ENCODE measurements at regions not wholly inside any gene's neighbourhood (a gene's known extent, or its start where the extent isn't known, plus 50 kb on each side); places are given as distances from the start of the nearest gene placed in this dataset.

- Mint-ChIP-seq H3K36me3 (no peaks in the 10 kb centered on the region), H3K4me1 (ENCODE audit: low read depth) (peaks cover 5% of the 10 kb centered on the region), H3K27ac (no peak overlapping the region), H3K27me3 (no peaks in the 10 kb centered on the region), H3K9me3 (ENCODE audit: low read depth) (no peaks in the 10 kb centered on the region), H3K4me3 (no peak overlapping the region)
Observed at GRCh38 chr10:110399965-110400933, 95.5 kb upstream of the SMNDC1 start.

- Mint-ChIP-seq H3K27me3 (no peaks in the 10 kb centered on the region), H3K4me1 (ENCODE audit: low read depth) (no peaks in the 10 kb centered on the region), H3K9me3 (ENCODE audit: low read depth) (no peaks in the 10 kb centered on the region), H3K36me3 (no peaks in the 10 kb centered on the region), H3K27ac (no peak overlapping the region), H3K4me3 (no peak overlapping the region)
Observed at GRCh38 chr10:110401401-110402076, 96.2 kb upstream of the DUSP5 start.

DNA sequence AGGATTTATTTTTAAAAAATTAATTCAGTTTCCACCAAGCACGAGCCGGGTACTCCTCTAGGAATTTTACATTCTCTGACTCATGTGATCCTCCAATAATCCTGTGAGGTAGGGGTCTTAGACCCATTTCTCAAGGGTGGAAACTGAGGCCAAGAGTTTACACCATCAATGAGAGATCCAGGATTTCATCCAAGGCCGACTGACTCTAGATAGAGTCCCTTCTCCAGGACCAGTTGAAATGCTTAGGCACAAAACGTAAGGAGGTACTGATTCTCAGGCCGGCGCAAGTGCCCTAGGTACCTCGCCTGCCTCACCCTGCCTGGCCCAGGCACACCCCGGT lies 95.7 kb upstream of the DUSP5 start:
- no peaks in the 10 kb centered on the region for H3K27me3 Mint-ChIP-seq
- H3K36me3 Mint-ChIP-seq: no peaks in the 10 kb centered on the region
- H3K4me3 Mint-ChIP-seq: no peak overlapping the region
- no peak overlapping the region for H3K27ac Mint-ChIP-seq
- no peaks in the 10 kb centered on the region for H3K9me3 Mint-ChIP-seq (ENCODE audit: low read depth)
- H3K4me1 Mint-ChIP-seq (ENCODE audit: low read depth): no peaks in the 10 kb centered on the region

GRCh38 chr10:110403593-110403992 lies 94.1 kb upstream of the DUSP5 start:
- Mint-ChIP-seq H3K27me3 (no peaks in the 10 kb centered on the region), H3K36me3 (no peaks in the 10 kb centered on the region), H3K4me1 (ENCODE audit: low read depth) (no peaks in the 10 kb centered on the region), H3K4me3 (no peak overlapping the region), H3K27ac (no peak overlapping the region), H3K9me3 (ENCODE audit: low read depth) (no peaks in the 10 kb centered on the region)

GRCh38 chr10:110404413-110404812 lies 93.3 kb upstream of the DUSP5 start:
- H3K4me3 Mint-ChIP-seq: no peak overlapping the region
- no peaks in the 10 kb centered on the region for H3K27me3 Mint-ChIP-seq
- H3K9me3 Mint-ChIP-seq (ENCODE audit: low read depth): no peaks in the 10 kb centered on the region
- H3K27ac Mint-ChIP-seq: no peak overlapping the region
- H3K36me3 Mint-ChIP-seq: no peaks in the 10 kb centered on the region
- H3K4me1 Mint-ChIP-seq (ENCODE audit: low read depth): no peaks in the 10 kb centered on the region

GRCh38 chr10:110404825-110405224 lies 92.9 kb upstream of the DUSP5 start:
- no peaks in the 10 kb centered on the region for H3K9me3 Mint-ChIP-seq (ENCODE audit: low read depth)
- no peak overlapping the region for H3K27ac Mint-ChIP-seq
- no peaks in the 10 kb centered on the region for H3K4me1 Mint-ChIP-seq (ENCODE audit: low read depth)
- H3K4me3 Mint-ChIP-seq: no peak overlapping the region
- no peaks in the 10 kb centered on the region for H3K36me3 Mint-ChIP-seq
- H3K27me3 Mint-ChIP-seq: no peaks in the 10 kb centered on the region

DNA sequence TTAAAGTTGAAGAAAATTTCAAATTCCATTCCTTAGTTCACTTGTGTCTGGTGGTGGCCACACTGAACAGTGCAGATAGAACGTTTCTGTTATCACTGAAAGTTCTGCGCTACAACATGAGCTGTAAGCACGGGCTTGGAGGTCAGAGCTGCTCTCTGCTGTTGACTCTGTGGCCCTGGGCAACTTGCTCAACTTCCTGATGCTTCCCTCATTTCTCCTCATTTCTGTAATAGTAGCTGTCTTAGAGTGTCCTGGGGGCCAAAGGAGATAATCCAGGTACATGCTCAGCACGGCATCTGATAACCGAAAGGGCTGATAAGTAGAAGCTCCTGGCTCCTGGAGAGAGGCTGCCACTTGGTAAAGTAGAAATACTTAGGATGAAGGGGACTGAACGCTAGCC lies 92.3 kb upstream of the DUSP5 start:
- Mint-ChIP-seq H3K27ac (no peak overlapping the region), H3K36me3 (no peaks in the 10 kb centered on the region), H3K9me3 (ENCODE audit: low read depth) (no peaks in the 10 kb centered on the region), H3K4me3 (no peak overlapping the region), H3K27me3 (no peaks in the 10 kb centered on the region), H3K4me1 (ENCODE audit: low read depth) (no peaks in the 10 kb centered on the region)

- peaks cover 3% of the 10 kb centered on the region for H3K4me1 Mint-ChIP-seq (ENCODE audit: low read depth)
- H3K27me3 Mint-ChIP-seq: no peaks in the 10 kb centered on the region
- H3K4me3 Mint-ChIP-seq: no peak overlapping the region
- H3K36me3 Mint-ChIP-seq: no peaks in the 10 kb centered on the region
- H3K27ac Mint-ChIP-seq: no peak overlapping the region
- H3K9me3 Mint-ChIP-seq (ENCODE audit: low read depth): no peaks in the 10 kb centered on the region
Observed at GRCh38 chr10:110407301-110408170, 90.2 kb upstream of the DUSP5 start.

DNA sequence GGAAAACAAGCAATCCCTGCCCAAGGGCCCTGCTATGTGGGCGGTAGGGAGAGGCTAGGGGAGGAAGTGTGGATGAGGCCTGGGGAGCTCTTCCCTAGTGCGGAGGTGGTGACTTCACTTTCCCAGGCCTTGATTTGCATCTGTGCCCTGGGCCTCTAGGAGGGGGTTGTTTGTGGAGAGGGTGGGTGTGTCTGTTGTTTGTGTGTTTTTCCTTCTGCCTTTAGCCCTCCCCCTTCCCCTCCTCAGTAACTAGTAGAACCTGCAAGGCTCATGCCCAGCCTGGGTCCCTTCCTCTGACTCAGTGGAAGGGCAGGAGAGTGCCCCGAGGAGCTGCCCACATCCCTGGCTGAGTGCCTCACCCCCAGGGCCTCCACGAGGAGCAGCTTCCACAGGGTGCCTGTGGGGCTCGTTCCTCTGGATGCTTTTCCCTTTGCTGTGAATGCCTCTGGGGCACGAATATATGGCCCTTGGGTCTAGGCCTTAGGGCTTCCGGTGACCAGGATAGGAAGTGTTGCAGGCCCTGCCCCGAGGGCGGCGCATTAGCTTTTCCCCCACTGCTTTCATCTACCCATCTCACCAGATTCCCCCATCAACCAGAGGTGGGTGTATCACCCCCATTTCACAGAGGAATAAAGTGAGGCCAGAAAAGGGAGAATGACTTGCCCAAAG lies 89.4 kb upstream of the DUSP5 start:
- Mint-ChIP-seq H3K9me3 (ENCODE audit: low read depth) (no peaks in the 10 kb centered on the region), H3K4me3 (no peak overlapping the region), H3K36me3 (no peaks in the 10 kb centered on the region), H3K27ac (no peak overlapping the region), H3K27me3 (no peaks in the 10 kb centered on the region), H3K4me1 (ENCODE audit: low read depth) (peaks cover 9% of the 10 kb centered on the region)

- Mint-ChIP-seq H3K4me1 (ENCODE audit: low read depth) (peaks cover 15% of the 10 kb centered on the region), H3K27ac (no peak overlapping the region), H3K9me3 (ENCODE audit: low read depth) (no peaks in the 10 kb centered on the region), H3K27me3 (no peaks in the 10 kb centered on the region), H3K36me3 (no peaks in the 10 kb centered on the region), H3K4me3 (no peak overlapping the region)
Observed at GRCh38 chr10:110408943-110409342, 88.8 kb upstream of the DUSP5 start.

DNA sequence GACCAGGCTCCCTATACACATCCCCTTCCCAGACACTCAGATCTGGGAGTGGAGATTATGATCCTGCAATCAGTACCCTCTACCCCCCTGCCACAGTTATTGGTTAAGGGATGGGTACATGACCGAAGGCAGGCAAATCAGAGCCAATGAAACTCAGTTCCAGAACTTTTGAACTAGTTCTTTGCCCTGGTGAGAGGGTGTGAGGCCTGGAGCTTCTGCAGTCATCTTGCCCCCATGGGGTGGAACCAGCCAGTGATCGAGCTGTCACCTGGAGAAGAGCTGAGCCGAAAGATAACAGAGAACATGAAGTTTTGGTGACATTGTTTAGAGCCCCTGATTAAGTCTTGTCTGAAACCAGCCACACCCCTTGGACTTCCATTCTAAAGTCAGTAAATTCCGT lies 88.2 kb upstream of the DUSP5 start:
- Mint-ChIP-seq H3K27me3 (no peaks in the 10 kb centered on the region), H3K4me1 (ENCODE audit: low read depth) (peaks cover 21% of the 10 kb centered on the region), H3K36me3 (no peaks in the 10 kb centered on the region), H3K9me3 (ENCODE audit: low read depth) (no peaks in the 10 kb centered on the region), H3K27ac (no peak overlapping the region), H3K4me3 (no peak overlapping the region)

DNA sequence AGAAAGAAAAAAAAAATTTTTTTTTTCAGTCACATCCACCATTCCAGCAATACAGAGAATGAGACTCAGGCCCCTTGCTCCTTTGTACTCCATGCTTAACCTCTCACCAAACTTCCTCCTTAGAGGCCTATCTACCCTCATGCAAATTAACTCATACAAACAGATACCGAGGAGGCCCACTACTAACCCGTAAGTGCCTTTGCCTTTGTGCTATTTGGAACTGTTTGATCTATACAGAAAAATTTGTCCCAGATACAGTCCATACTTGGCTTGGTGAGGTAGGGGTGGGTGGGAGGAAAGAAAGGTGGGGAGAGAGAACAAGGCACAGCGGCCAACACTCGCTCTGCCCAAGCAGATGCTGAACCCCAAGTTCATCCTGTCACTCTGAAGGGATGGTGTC lies 87.8 kb upstream of the DUSP5 start:
- Mint-ChIP-seq H3K4me1 (ENCODE audit: low read depth) (peaks cover 25% of the 10 kb centered on the region), H3K4me3 (no peak overlapping the region), H3K27me3 (no peaks in the 10 kb centered on the region), H3K36me3 (no peaks in the 10 kb centered on the region), H3K27ac (no peak overlapping the region), H3K9me3 (ENCODE audit: low read depth) (no peaks in the 10 kb centered on the region)

- H3K4me3 Mint-ChIP-seq: no peak overlapping the region
- no peaks in the 10 kb centered on the region for H3K36me3 Mint-ChIP-seq
- H3K4me1 Mint-ChIP-seq (ENCODE audit: low read depth): peaks cover 31% of the 10 kb centered on the region
- H3K9me3 Mint-ChIP-seq (ENCODE audit: low read depth): no peaks in the 10 kb centered on the region
- no peak overlapping the region for H3K27ac Mint-ChIP-seq
- H3K27me3 Mint-ChIP-seq: no peaks in the 10 kb centered on the region
Observed at GRCh38 chr10:110410329-110411046, 87.2 kb upstream of the DUSP5 start.

DNA sequence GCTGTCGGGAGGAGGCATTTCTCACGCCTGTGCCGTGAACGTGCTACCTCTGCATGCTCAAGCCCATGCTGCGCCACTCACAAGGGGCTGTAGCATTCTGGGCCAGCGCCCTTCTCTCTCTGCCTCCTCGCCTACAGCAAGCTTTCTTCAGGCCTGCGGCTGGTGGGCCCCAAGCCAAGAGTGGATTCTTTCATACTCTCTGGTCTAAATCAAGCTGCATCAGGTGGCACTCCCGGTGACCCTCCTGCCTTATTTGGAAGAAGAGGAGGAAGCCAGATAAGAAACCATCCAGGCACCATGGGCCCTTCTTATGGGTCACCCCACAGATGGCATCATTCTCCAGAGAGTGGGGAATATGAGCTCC lies 86.7 kb upstream of the DUSP5 start:
- Mint-ChIP-seq H3K36me3 (no peaks in the 10 kb centered on the region), H3K4me3 (no peak overlapping the region), H3K4me1 (ENCODE audit: low read depth) (peaks cover 36% of the 10 kb centered on the region), H3K9me3 (ENCODE audit: low read depth) (no peaks in the 10 kb centered on the region), H3K27ac (no peak overlapping the region), H3K27me3 (no peaks in the 10 kb centered on the region)

All from activated naive CD8-positive, alpha-beta T cell (primary cell).